NCI-H345 treated with DMSO at 0.1 percent for 48 hours (cell line): ENCODE measurements at regions not wholly inside any gene's neighbourhood (a gene's known extent, or its start where the extent isn't known, plus 50 kb on each side); places are given as distances from the start of the nearest gene placed in this dataset.
A peak's percentile ranks its signal among the peaks of the same experiment; 100 is the strongest.

Experiments used
- DNase-seq: peaks from one replicate; lab custom pipeline; 2025; ENCODE audit not compliant: unreplicated experiment; lab: John Stamatoyannopoulos, UW

GRCh38 chr12:100675432-100675831 lies 101.9 kb downstream of the GAS2L3 start:
- DNase-seq: peak; percentile 32

- DNase-seq: no peak
Observed at GRCh38 chr12:100681074-100681473, 107.6 kb downstream of the GAS2L3 start.

- no peak for DNase-seq
Observed at GRCh38 chr12:100682178-100682577, 108.7 kb downstream of the GAS2L3 start.

- no peak for DNase-seq
Observed at GRCh38 chr12:100687686-100688085, 106.9 kb upstream of the ANO4 start.

- DNase-seq: peak; percentile 33
Observed at GRCh38 chr12:100688451-100688864, 106.1 kb upstream of the ANO4 start.

- DNase-seq: no peak
Observed at GRCh38 chr12:100692502-100692901, 102.1 kb upstream of the ANO4 start.

GRCh38 chr12:100698518-100698917 lies 96.1 kb upstream of the ANO4 start:
- no peak for DNase-seq

GRCh38 chr12:100699209-100699608 lies 95.4 kb upstream of the ANO4 start:
- DNase-seq: no peak

GRCh38 chr12:100703337-100703736 lies 91.2 kb upstream of the ANO4 start:
- no peak for DNase-seq

- no peak for DNase-seq
Observed at GRCh38 chr12:100703868-100704267, 90.7 kb upstream of the ANO4 start.

GRCh38 chr12:100706033-100706432 lies 88.5 kb upstream of the ANO4 start:
- peak; percentile 54 for DNase-seq

GRCh38 chr12:100708591-100708990 lies 86.0 kb upstream of the ANO4 start:
- no peak for DNase-seq

GRCh38 chr12:100715976-100716944 lies 78.3 kb upstream of the ANO4 start:
- no peak for DNase-seq

- no peak for DNase-seq
Observed at GRCh38 chr12:100716945-100717732, 77.4 kb upstream of the ANO4 start.

GRCh38 chr12:100717733-100718067 lies 76.9 kb upstream of the ANO4 start:
- no peak for DNase-seq

- DNase-seq: no peak
Observed at GRCh38 chr12:100718187-100718586, 76.4 kb upstream of the ANO4 start.

- no peak for DNase-seq
Observed at GRCh38 chr12:100720016-100720654, 74.4 kb upstream of the ANO4 start.

- DNase-seq: no peak
Observed at GRCh38 chr12:100721169-100721568, 73.4 kb upstream of the ANO4 start.

- DNase-seq: peak; percentile 19
Observed at GRCh38 chr12:100724071-100724470, 70.5 kb upstream of the ANO4 start.

GRCh38 chr12:100733817-100734593 lies 60.6 kb upstream of the ANO4 start:
- DNase-seq: peak; percentile 51

GRCh38 chr12:100737168-100737567 lies 57.4 kb upstream of the ANO4 start:
- no peak for DNase-seq
